H1 (cell line): ENCODE measurements at regions not wholly inside any gene's neighbourhood (a gene's known extent, or its start where the extent isn't known, plus 50 kb on each side); places are given as distances from the start of the nearest gene placed in this dataset.

Experiments
- CTCF ChIA-PET: fragments of 300-600 bp; sonication (Branson Sonifier 250); formaldehyde crosslinking; loops from one replicate; lab custom pipeline; 2021; ENCODE audit not compliant: partially characterized antibody; lab: Charles Lee
- POLR2A ChIA-PET: fragments of 300-600 bp; sonication (Branson Sonifier 250); formaldehyde crosslinking; loops from one replicate; lab custom pipeline; 2021; ENCODE audit warnings: inconsistent platforms; ENCODE audit not compliant: partially characterized antibody; lab: Charles Lee
- DNase-seq, 2 experiments: peaks; one replicate each; pipeline versions ENCODE4 v3.0.0 to v3.0.0-alpha.2; 2010 to 2022; ENCODE audit warnings: low spot score in 2 of 2, low read depth in 1 of 2, mixed read lengths in 1 of 2
- FAIRE-seq: peaks from 2 replicates; lab custom pipeline; 2011; peaks lifted over from hg19 to GRCh38; lab: Jason Lieb, UNC
- H2AFZ ChIP-seq: 2 replicates; pipeline ENCODE4 v1.8.1; 2012; ENCODE audit warnings: low read length, inconsistent platforms
- H2AK5ac ChIP-seq: 2 replicates; pipeline ENCODE4 v1.6.1; 2013; ENCODE audit warnings: low read depth, low read length
- H2BK120ac ChIP-seq: replicated peaks from 2 replicates; pipeline ENCODE3; 2013; ENCODE audit warnings: low read depth, low read length, inconsistent platforms
- H2BK12ac ChIP-seq: 2 replicates; pipeline ENCODE4 v1.6.1; 2013; ENCODE audit warnings: low read depth, low read length
- H2BK15ac ChIP-seq: 2 replicates; pipeline ENCODE4 v1.6.1; 2013; ENCODE audit warnings: low read length
- H2BK20ac ChIP-seq: 2 replicates; pipeline ENCODE4 v1.6.1; 2013; ENCODE audit warnings: low read length
- H2BK5ac ChIP-seq: 2 replicates; pipeline ENCODE4 v1.6.1; 2013; ENCODE audit warnings: low read depth, low read length
- H3K14ac ChIP-seq: 2 replicates; pipeline ENCODE4 v1.6.1; 2013; ENCODE audit warnings: inconsistent platforms; ENCODE audit not compliant: insufficient read length
- H3K18ac ChIP-seq: 2 replicates; pipeline ENCODE4 v1.6.1; 2013; ENCODE audit warnings: low read length; ENCODE audit errors: extremely low read depth
- H3K23ac ChIP-seq: 2 replicates; pipeline ENCODE4 v1.6.1; 2013; ENCODE audit warnings: inconsistent platforms; ENCODE audit not compliant: insufficient read length
- H3K23me2 ChIP-seq: 2 replicates; pipeline ENCODE4 v1.6.1; 2013; ENCODE audit warnings: low read depth, low read length
- H3K27ac ChIP-seq: 2 replicates; pipeline ENCODE4 v1.6.1; 2011; ENCODE audit warnings: low read depth, low read length, inconsistent platforms
- H3K27me3 ChIP-seq, 4 experiments: replicated peaks in 1 of 4; 1 replicate in 1 of 4; 2 replicates in 3 of 4; pipeline versions ENCODE4 v1.6.1 to v1.8.1; 2011 to 2013; ENCODE audit warnings: low read length in 3 of 4, mild to moderate bottlenecking in 3 of 4, inconsistent platforms in 2 of 4, mixed read lengths in 2 of 4, moderate library complexity in 1 of 4; ENCODE audit not compliant: control insufficient read depth in 3 of 4, insufficient read depth in 3 of 4; ENCODE audit errors: extremely low read depth in 1 of 4
- H3K36me3 ChIP-seq, 4 experiments: 2 replicates each; pipeline versions ENCODE4 v1.6.1 to v1.8.1; 2011 to 2013; ENCODE audit warnings: mild to moderate bottlenecking in 4 of 4, low read length in 3 of 4, moderate library complexity in 2 of 4, control low read depth in 1 of 4, inconsistent platforms in 1 of 4; ENCODE audit not compliant: insufficient read depth in 4 of 4, control insufficient read depth in 2 of 4
- H3K4ac ChIP-seq: replicated peaks from 2 replicates; pipeline ENCODE3; 2013; ENCODE audit warnings: low read length, low read depth, mixed read lengths, inconsistent platforms; ENCODE audit not compliant: insufficient read length
- H3K4me1 ChIP-seq, 4 experiments: replicated peaks in 1 of 4; 1 replicate in 1 of 4; 2 replicates in 3 of 4; pipeline versions ENCODE4 v1.6.1 to v1.8.1; 2011 to 2013; ENCODE audit warnings: low read length in 3 of 4, inconsistent platforms in 2 of 4, mixed read lengths in 1 of 4; ENCODE audit not compliant: insufficient read depth in 4 of 4, control insufficient read depth in 3 of 4
- H3K4me2 ChIP-seq, 2 experiments: 2 replicates each; pipeline versions ENCODE4 v1.6.1 to v1.8.1; 2011 to 2013; ENCODE audit warnings: low read depth in 2 of 2, low read length in 2 of 2, control low read depth in 1 of 2, inconsistent platforms in 1 of 2, mild to moderate bottlenecking in 1 of 2; ENCODE audit not compliant: insufficient read depth in 1 of 2
- H3K4me3 ChIP-seq, 4 experiments: fragments of 200-600, 300-600 bp in 1 of 4; sonication (generic), shearing (Covaris generic), sonication (Bioruptor Twin) in 1 of 4; 2 replicates each; pipeline versions ENCODE4 v1.5.1 to v1.8.1; 2011 to 2016; ENCODE audit warnings: low read length in 4 of 4, low read depth in 3 of 4, control low read depth in 2 of 4, inconsistent platforms in 2 of 4, mild to moderate bottlenecking in 2 of 4, mixed read lengths in 1 of 4, moderate library complexity in 1 of 4; ENCODE audit not compliant: insufficient read depth in 2 of 4; ENCODE audit errors: extremely low read depth in 1 of 4
- H3K56ac ChIP-seq: replicated peaks from 2 replicates; pipeline ENCODE3; 2013; ENCODE audit warnings: low read depth, mild to moderate bottlenecking, mixed read lengths, low read length, inconsistent platforms; ENCODE audit not compliant: insufficient read length
- H3K79me1 ChIP-seq: 2 replicates; pipeline ENCODE4 v1.6.1; 2013; ENCODE audit warnings: low read depth, low read length, control low read depth
- H3K79me2 ChIP-seq, 2 experiments: 2 replicates each; pipeline versions ENCODE4 v1.6.1 to v1.8.1; 2012 to 2013; ENCODE audit warnings: low read length in 2 of 2, mild to moderate bottlenecking in 2 of 2, inconsistent platforms in 1 of 2; ENCODE audit not compliant: insufficient read depth in 2 of 2, control insufficient read depth in 1 of 2
- H3K9ac ChIP-seq, 4 experiments: replicated peaks in 1 of 4; 1 replicate in 1 of 4; 2 replicates in 3 of 4; pipeline versions ENCODE4 v1.6.1 to v1.8.1; 2011 to 2013; ENCODE audit warnings: low read depth in 3 of 4, low read length in 3 of 4, control low read depth in 2 of 4, mild to moderate bottlenecking in 2 of 4, moderate library complexity in 2 of 4, inconsistent platforms in 1 of 4; ENCODE audit errors: extremely low read depth in 1 of 4
- H3K9me3 ChIP-seq, 2 experiments: 2 replicates each; pipeline versions ENCODE4 v1.6.1 to v1.8.1; 2012 to 2013; ENCODE audit warnings: mild to moderate bottlenecking in 2 of 2, moderate library complexity in 2 of 2, control low read depth in 1 of 2, inconsistent platforms in 1 of 2, low read depth in 1 of 2, low read length in 1 of 2, mixed read lengths in 1 of 2; ENCODE audit not compliant: insufficient read depth in 2 of 2
- H4K20me1 ChIP-seq, 2 experiments: replicated peaks in 1 of 2; 2 replicates each; pipeline versions ENCODE3 to v1.8.1; 2011 to 2013; ENCODE audit warnings: inconsistent platforms in 2 of 2, low read length in 2 of 2, mild to moderate bottlenecking in 1 of 2; ENCODE audit not compliant: insufficient read depth in 2 of 2, control insufficient read depth in 1 of 2
- H4K5ac ChIP-seq: 2 replicates; pipeline ENCODE4 v1.6.1; 2013; ENCODE audit warnings: low read length, low read depth, mixed read lengths, inconsistent platforms; ENCODE audit not compliant: insufficient read length
- H4K8ac ChIP-seq: 2 replicates; pipeline ENCODE4 v1.8.0; 2013; ENCODE audit warnings: mild to moderate bottlenecking, moderate library complexity, low read length, inconsistent platforms; ENCODE audit not compliant: insufficient read depth; ENCODE audit errors: extremely low read depth
- H4K91ac ChIP-seq: replicated peaks from 2 replicates; pipeline ENCODE3; 2013; ENCODE audit warnings: low read length, mixed read lengths, inconsistent platforms; ENCODE audit not compliant: insufficient read length
- BRCA1 ChIP-seq: IDR thresholded peaks from 2 replicates; pipeline ENCODE4 v1.6.1; 2012; ENCODE audit warnings: low read depth, low read length, improper control_type of control experiment
- CBX8 ChIP-seq: fragments of 300-800, 300-1000 bp; sonication (generic); IDR thresholded peaks from 2 replicates; pipeline ENCODE4 v1.7.1; 2016; ENCODE audit warnings: low read depth, low read length, borderline replicate concordance
- EZH2 ChIP-seq: fragments of 200-600 bp; sonication (generic); IDR thresholded peaks from 2 replicates; pipeline ENCODE4 v1.7.1; 2012; ENCODE audit warnings: low read depth, mild to moderate bottlenecking, moderate library complexity, low read length, inconsistent platforms; ENCODE audit not compliant: severe bottlenecking
- KDM1A ChIP-seq: fragments of 200-600, 300-600 bp; sonication (generic); IDR thresholded peaks from 2 replicates; pipeline ENCODE4 v1.7.1; 2016; ENCODE audit warnings: mild to moderate bottlenecking, low read length, borderline replicate concordance
- POLR2A ChIP-seq, 2 experiments: IDR thresholded peaks; 1 replicate in 1 of 2; 2 replicates in 1 of 2; pipeline ENCODE4 v1.6.1; 2011; ENCODE audit warnings: low read depth in 2 of 2, low read length in 2 of 2, mild to moderate bottlenecking in 2 of 2; ENCODE audit errors: control extremely low read depth in 1 of 2
- TCF12 ChIP-seq: IDR thresholded peaks from 2 replicates; pipeline ENCODE4 v1.6.1; 2011; ENCODE audit warnings: low read depth, mild to moderate bottlenecking, low read length
- USF2 ChIP-seq: IDR thresholded peaks from 2 replicates; pipeline ENCODE4 v1.6.1; 2011; ENCODE audit warnings: low read length, improper control_type of control experiment
- WGBS, 2 experiments: shearing (Covaris generic) in 1 of 2; methylation state at CpG; one replicate each; pipeline versions ENCODE4 v1.1.6 to v1.1.7; 2013 to 2015; ENCODE audit warnings: low lambda C conversion rate in 2 of 2, mixed read lengths in 2 of 2, inconsistent platforms in 1 of 2, low coverage in 1 of 2, missing lambda C conversion rate in 1 of 2; ENCODE audit not compliant: insufficient replicate concordance in 2 of 2, insufficient coverage in 1 of 2, insufficient read length in 1 of 2; ENCODE audit errors: extremely low coverage in 1 of 2, missing lambda C conversion rate in 1 of 2; 5-methylcytosine and 5-hydroxymethylcytosine counted together

- TF ChIP-seq CBX8 (no peak), TCF12 (no peak), USF2 (no peak), POLR2A (IDR thresholded peaks at IDR 0.05; ENCODE audit: control extremely low read depth in 1 of 2, low read depth in 2 of 2, low read length in 2 of 2) (no peak), BRCA1 (no peak), KDM1A (peak; percentile 37; the same call in 1 of the 2 replicates), EZH2 (no peak)
- Histone ChIP-seq H3K23ac (no peak overlapping the region), H3K56ac (no peak overlapping the region), H4K91ac (no peak overlapping the region), H3K4ac (no peak overlapping the region), H3K14ac (no peak overlapping the region), H3K4me3 (no peak overlapping the region), H2BK5ac (no peak overlapping the region), H3K9ac (no peak overlapping the region), H3K27me3 (no peaks in the 10 kb centered on the region), H2BK20ac (no peak overlapping the region), H3K4me1 (no peaks in the 10 kb centered on the region), H3K79me2 (no peaks in the 10 kb centered on the region), H3K23me2 (no peaks in the 10 kb centered on the region), H3K18ac (no peak overlapping the region), H4K20me1 (no peaks in the 10 kb centered on the region), H2AFZ (no peak overlapping the region), H3K9me3 (peaks cover 0 to 3% of the 10 kb centered on the region in 2 experiments; a peak in 1 of 4 replicates), H3K27ac (no peak overlapping the region), H2BK12ac (no peak overlapping the region), H2BK15ac (no peak overlapping the region), H2BK120ac (no peak overlapping the region), H4K5ac (no peak overlapping the region), H3K79me1 (no peaks in the 10 kb centered on the region), H2AK5ac (no peak overlapping the region), H4K8ac (no peak overlapping the region), H3K36me3 (no peaks in the 10 kb centered on the region), H3K4me2 (no peak overlapping the region)
- no peak for DNase-seq
- ChIA-PET POLR2A (no interaction called here), CTCF (interaction anchor here (0.6 to 1.7 kb wide), 2 partner anchors 8 to 111 kb away, joined by 3 to 6 read pairs; no protein-coding TSS in a partner anchor)
- 90% methylated on average over 1 of the region's 1 CpG; no CpG with 5 or more reads in 1 of the 2 experiments for WGBS, 2 experiments
- no peak for FAIRE-seq
These were observed 645.1 kb upstream of the B3GALT2 start for GRCh38 chr1:193831465-193831864.
